ENCODE measurements at regions not wholly inside any gene's neighbourhood (a gene's known extent, or its start where the extent isn't known, plus 50 kb on each side); places are given as distances from the start of the nearest gene placed in this dataset.
A peak's percentile ranks its signal among the peaks of the same experiment; 100 is the strongest.
"Not testable (repeated sequence)": the region's sequence is repeated elsewhere in the genome, so short reads cannot be mapped to it uniquely, and the experiment has no call there.

DNA sequence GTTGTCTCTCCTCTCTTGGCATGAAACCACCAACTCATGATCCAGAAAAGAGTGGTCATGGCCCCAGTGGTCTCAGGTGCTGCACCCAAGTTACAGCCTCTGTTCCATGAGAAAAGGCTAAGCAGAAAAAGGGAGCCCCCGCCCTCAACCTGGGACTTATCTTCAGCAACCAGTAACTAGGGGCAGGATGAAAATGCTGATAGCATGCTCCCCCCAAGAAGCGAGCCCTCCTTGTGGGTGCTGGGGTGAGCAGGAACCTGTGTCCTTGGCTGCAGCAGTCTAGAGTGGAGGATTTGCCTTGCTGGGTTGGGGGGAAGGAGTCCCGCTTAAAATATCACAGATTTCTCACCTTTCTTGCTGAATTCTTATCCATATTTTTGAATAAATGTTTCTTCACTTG, 490.0 kb downstream of the SUCLG1 start:
- TF ChIP-seq, protein P1, sequence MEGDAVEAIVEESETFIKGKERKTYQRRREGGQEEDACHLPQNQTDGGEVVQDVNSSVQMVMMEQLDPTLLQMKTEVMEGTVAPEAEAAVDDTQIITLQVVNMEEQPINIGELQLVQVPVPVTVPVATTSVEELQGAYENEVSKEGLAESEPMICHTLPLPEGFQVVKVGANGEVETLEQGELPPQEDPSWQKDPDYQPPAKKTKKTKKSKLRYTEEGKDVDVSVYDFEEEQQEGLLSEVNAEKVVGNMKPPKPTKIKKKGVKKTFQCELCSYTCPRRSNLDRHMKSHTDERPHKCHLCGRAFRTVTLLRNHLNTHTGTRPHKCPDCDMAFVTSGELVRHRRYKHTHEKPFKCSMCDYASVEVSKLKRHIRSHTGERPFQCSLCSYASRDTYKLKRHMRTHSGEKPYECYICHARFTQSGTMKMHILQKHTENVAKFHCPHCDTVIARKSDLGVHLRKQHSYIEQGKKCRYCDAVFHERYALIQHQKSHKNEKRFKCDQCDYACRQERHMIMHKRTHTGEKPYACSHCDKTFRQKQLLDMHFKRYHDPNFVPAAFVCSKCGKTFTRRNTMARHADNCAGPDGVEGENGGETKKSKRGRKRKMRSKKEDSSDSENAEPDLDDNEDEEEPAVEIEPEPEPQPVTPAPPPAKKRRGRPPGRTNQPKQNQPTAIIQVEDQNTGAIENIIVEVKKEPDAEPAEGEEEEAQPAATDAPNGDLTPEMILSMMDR (IDR thresholded peaks at IDR 0.05), result no peak
- no peak for TF ChIP-seq ZFX (IDR thresholded peaks at IDR 0.05; ENCODE audit: borderline replicate concordance)
- H3K27ac ChIP-seq, result no peak overlapping the region

DNA sequence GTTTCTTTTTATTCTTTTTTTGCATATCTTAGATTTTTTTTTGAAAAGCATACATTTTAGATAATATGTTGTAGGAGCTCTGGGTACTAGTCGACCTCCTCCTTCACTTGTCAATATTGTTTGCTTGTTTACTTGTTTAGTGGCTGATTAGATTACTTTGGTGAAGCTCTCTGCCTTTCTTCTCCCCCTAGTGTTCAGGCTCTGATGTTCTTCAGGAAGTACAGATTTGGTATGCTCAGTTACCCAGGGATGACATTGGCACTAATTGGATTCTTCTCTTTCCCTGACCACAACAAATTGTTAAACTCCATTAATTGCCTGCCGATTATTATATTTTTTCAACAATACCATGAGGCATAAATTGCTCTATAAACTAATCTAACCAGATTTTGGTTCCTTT, 491.2 kb downstream of the SUCLG1 start:
- no peak for TF ChIP-seq ZFX (IDR thresholded peaks at IDR 0.05; ENCODE audit: borderline replicate concordance)
- TF ChIP-seq, protein P1 (IDR thresholded peaks at IDR 0.05), result peak; percentile 36
- H3K27ac ChIP-seq, result no peak overlapping the region

- not testable (repeated sequence) for H3K27ac ChIP-seq
Measured at GRCh38 chr2:83966946-83967345, 492.1 kb downstream of the SUCLG1 start.

- no peak for TF ChIP-seq ZFX (IDR thresholded peaks at IDR 0.05; ENCODE audit: borderline replicate concordance)
- TF ChIP-seq, protein P1 (IDR thresholded peaks at IDR 0.05), result no peak
- H3K27ac ChIP-seq, result no peak overlapping the region
Measured at GRCh38 chr2:83961512-83961911, 497.6 kb downstream of the SUCLG1 start.

GRCh38 chr2:83960371-83960770, 498.7 kb downstream of the SUCLG1 start:
- H3K27ac ChIP-seq, result no peak overlapping the region
- no peak for TF ChIP-seq ZFX (IDR thresholded peaks at IDR 0.05; ENCODE audit: borderline replicate concordance)
- TF ChIP-seq, protein P1 (IDR thresholded peaks at IDR 0.05), result no peak

DNA sequence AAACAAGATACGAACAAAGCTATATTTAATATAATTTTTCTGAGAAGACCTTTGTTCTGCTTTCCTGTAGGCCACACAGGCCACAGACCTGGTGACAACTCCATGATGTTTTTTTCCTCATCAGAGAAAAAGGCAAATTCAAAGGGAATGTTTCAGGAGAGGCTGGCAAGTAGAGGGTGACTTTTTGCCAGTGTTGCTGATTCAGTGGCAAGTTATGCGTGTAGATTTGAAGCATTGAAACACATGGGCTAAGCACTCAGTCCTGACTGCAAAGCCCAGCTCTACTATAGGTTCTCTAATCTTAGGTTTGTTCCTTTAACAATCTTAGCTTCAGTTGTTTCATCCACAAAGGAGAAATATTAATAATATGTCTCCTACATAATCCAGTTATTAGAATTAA, 499.8 kb downstream of the SUCLG1 start:
- H3K27ac ChIP-seq, result no peak overlapping the region
- no peak for TF ChIP-seq ZFX (IDR thresholded peaks at IDR 0.05; ENCODE audit: borderline replicate concordance)
- TF ChIP-seq, protein P1 (IDR thresholded peaks at IDR 0.05), result no peak

- no peak overlapping the region for H3K27ac ChIP-seq
- TF ChIP-seq ZFX (IDR thresholded peaks at IDR 0.05; ENCODE audit: borderline replicate concordance), result no peak
Measured at GRCh38 chr2:83956991-83957390, 502.1 kb downstream of the SUCLG1 start.

GRCh38 chr2:83953697-83954096, 505.4 kb downstream of the SUCLG1 start:
- no peak for TF ChIP-seq ZFX (IDR thresholded peaks at IDR 0.05; ENCODE audit: borderline replicate concordance)
- TF ChIP-seq, protein P1 (IDR thresholded peaks at IDR 0.05), result no peak
- H3K27ac ChIP-seq, result no peak overlapping the region

Measured in 22Rv1 (cell line).